Endodermal cell (in vitro differentiated cells): ENCODE measurements at regions not wholly inside any gene's neighbourhood (a gene's known extent, or its start where the extent isn't known, plus 50 kb on each side); places are given as distances from the start of the nearest gene placed in this dataset.

Source experiments
- DNase-seq: peaks from one replicate; pipeline ENCODE4 v3.0.0-alpha.2; 2017
- H3K27ac ChIP-seq: 2 replicates; pipeline ENCODE4 v1.5.1; 2013; ENCODE audit warnings: mild to moderate bottlenecking, low read depth, low read length, moderate library complexity
- H3K27me3 ChIP-seq: 2 replicates; pipeline ENCODE4 v1.6.1; 2013; ENCODE audit warnings: mild to moderate bottlenecking, low read length, moderate library complexity; ENCODE audit not compliant: insufficient read depth, control insufficient read depth, poor library complexity, severe bottlenecking
- H3K36me3 ChIP-seq: 2 replicates; pipeline ENCODE4 v1.7.0; 2013; ENCODE audit warnings: mild to moderate bottlenecking, low read length, moderate library complexity; ENCODE audit not compliant: control insufficient read depth, insufficient read depth
- H3K4me1 ChIP-seq: one replicate; pipeline ENCODE4 v1.7.0; 2013; ENCODE audit warnings: low read length; ENCODE audit not compliant: control insufficient read depth, insufficient read depth
- H3K4me3 ChIP-seq: 2 replicates; pipeline ENCODE4 v1.5.1; 2013; ENCODE audit warnings: mild to moderate bottlenecking, low read length, moderate library complexity
- H3K9ac ChIP-seq: 2 replicates; pipeline ENCODE4 v1.6.1; 2013; ENCODE audit warnings: mild to moderate bottlenecking, low read length, moderate library complexity; ENCODE audit not compliant: poor library complexity, severe bottlenecking; ENCODE audit errors: extremely low read depth
- H3K9me3 ChIP-seq: 2 replicates; pipeline ENCODE4 v1.6.1; 2013; ENCODE audit warnings: mild to moderate bottlenecking, low read length, moderate library complexity; ENCODE audit not compliant: control insufficient read depth
- H3K27ac Mint-ChIP-seq: 2 replicates; pipeline ENCODE4 v1.8.0; 2020; ENCODE audit warnings: mixed read lengths
- H3K27me3 Mint-ChIP-seq: 2 replicates; pipeline ENCODE4 v1.8.0; 2021; ENCODE audit warnings: mild to moderate bottlenecking, mixed read lengths; ENCODE audit not compliant: insufficient read depth
- H3K36me3 Mint-ChIP-seq: 2 replicates; pipeline ENCODE4 v1.8.0; 2020; ENCODE audit warnings: low read depth, mixed read lengths
- H3K4me1 Mint-ChIP-seq: 2 replicates; pipeline ENCODE4 v1.8.0; 2020; ENCODE audit warnings: mixed read lengths
- H3K4me3 Mint-ChIP-seq: 2 replicates; pipeline ENCODE4 v1.8.0; 2020; ENCODE audit warnings: mild to moderate bottlenecking, moderate library complexity, mixed read lengths
- H3K9me3 Mint-ChIP-seq: 2 replicates; pipeline ENCODE4 v1.8.0; 2020; ENCODE audit warnings: mild to moderate bottlenecking, mixed read lengths
- WGBS, 2 experiments: methylation state at CpG; one replicate each; pipeline versions ENCODE4 v1.1.5 to v1.1.7; 2013; ENCODE audit warnings: missing lambda C conversion rate in 2 of 2, mixed read lengths in 1 of 2; ENCODE audit not compliant: insufficient coverage in 1 of 2, insufficient read length in 1 of 2; 5-methylcytosine and 5-hydroxymethylcytosine counted together
- TF ChIP-seq, protein P1 (sequence below): fragments of 200-600 bp; sonication (generic); conservative IDR thresholded peaks from 2 replicates; pipeline ENCODE4 v1.5.0; 2021; ENCODE audit warnings: antibody characterized with exemption, mild to moderate bottlenecking

DNA sequence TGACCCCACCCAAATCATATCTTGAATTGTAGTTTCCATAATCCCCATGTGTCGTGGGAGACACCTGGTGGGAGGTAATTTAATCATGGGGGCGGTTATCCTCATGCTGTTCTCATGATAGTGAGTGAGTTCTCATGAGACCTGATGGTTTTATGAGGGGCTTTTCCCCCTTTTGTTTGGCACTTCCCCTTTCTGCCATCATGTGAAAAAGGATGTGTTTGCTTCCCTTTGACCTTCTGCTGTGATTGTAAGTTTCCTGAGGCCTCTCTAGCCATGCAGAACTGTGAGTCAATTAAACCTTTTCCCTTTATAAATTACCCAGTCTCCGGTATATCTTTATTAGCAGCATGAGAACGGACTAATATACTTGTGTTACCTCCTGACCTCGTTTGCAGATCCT lies 156.6 kb upstream of the MTNR1B start:
- H3K27ac Mint-ChIP-seq, result no peak overlapping the region
- no peaks in the 10 kb centered on the region for H3K9me3 Mint-ChIP-seq

DNA sequence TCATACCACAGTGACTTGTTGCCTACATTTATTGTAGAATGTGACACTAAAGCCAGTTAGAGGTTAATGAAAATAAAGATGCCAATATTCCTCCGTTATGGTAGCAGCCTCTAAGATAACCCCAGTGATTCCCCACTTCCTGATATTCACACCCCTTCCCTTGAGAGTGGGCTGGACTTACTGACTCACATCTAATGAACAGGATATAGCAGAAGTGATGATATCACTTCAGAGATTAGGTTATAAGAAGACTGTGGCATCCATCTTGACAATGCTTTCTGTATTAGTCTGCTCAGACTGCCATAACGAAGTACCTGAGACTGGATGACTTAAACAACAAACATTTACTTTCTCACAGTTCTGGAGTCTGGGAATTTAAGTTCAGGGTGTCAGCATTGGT lies 149.6 kb upstream of the MTNR1B start:
- Mint-ChIP-seq H3K9me3 (no peaks in the 10 kb centered on the region), H3K27ac (no peak overlapping the region), H3K27me3 (no peaks in the 10 kb centered on the region), H3K4me3 (no peak overlapping the region), H3K4me1 (peaks cover 6% of the 10 kb centered on the region), H3K36me3 (no peaks in the 10 kb centered on the region)
- TF ChIP-seq, protein P1, sequence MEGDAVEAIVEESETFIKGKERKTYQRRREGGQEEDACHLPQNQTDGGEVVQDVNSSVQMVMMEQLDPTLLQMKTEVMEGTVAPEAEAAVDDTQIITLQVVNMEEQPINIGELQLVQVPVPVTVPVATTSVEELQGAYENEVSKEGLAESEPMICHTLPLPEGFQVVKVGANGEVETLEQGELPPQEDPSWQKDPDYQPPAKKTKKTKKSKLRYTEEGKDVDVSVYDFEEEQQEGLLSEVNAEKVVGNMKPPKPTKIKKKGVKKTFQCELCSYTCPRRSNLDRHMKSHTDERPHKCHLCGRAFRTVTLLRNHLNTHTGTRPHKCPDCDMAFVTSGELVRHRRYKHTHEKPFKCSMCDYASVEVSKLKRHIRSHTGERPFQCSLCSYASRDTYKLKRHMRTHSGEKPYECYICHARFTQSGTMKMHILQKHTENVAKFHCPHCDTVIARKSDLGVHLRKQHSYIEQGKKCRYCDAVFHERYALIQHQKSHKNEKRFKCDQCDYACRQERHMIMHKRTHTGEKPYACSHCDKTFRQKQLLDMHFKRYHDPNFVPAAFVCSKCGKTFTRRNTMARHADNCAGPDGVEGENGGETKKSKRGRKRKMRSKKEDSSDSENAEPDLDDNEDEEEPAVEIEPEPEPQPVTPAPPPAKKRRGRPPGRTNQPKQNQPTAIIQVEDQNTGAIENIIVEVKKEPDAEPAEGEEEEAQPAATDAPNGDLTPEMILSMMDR, result no peak
- Histone ChIP-seq H3K27me3 (no peaks in the 10 kb centered on the region), H3K9me3 (no peaks in the 10 kb centered on the region), H3K4me1 (no peaks in the 10 kb centered on the region), H3K27ac (no peak overlapping the region), H3K9ac (no peak overlapping the region), H3K4me3 (no peak overlapping the region), H3K36me3 (no peaks in the 10 kb centered on the region)
- WGBS, 2 experiments, result 100% methylated on average over 1 to 2 of the region's 2 CpGs
- no peak for DNase-seq

More for the DNA sequence above, 156.6 kb upstream of the MTNR1B start:
- WGBS, 2 experiments, result 94 to 100% methylated on average over 1 to 4 of the region's 5 CpGs
- Mint-ChIP-seq H3K4me1 (peaks cover 3% of the 10 kb centered on the region), H3K27me3 (no peaks in the 10 kb centered on the region), H3K36me3 (no peaks in the 10 kb centered on the region), H3K4me3 (no peak overlapping the region)
- Histone ChIP-seq H3K36me3 (no peaks in the 10 kb centered on the region), H3K27me3 (no peaks in the 10 kb centered on the region), H3K9me3 (no peaks in the 10 kb centered on the region), H3K4me1 (no peaks in the 10 kb centered on the region), H3K9ac (no peak overlapping the region), H3K27ac (no peak overlapping the region), H3K4me3 (no peak overlapping the region)
- DNase-seq, result no peak
- TF ChIP-seq, protein P1, result no peak

DNA sequence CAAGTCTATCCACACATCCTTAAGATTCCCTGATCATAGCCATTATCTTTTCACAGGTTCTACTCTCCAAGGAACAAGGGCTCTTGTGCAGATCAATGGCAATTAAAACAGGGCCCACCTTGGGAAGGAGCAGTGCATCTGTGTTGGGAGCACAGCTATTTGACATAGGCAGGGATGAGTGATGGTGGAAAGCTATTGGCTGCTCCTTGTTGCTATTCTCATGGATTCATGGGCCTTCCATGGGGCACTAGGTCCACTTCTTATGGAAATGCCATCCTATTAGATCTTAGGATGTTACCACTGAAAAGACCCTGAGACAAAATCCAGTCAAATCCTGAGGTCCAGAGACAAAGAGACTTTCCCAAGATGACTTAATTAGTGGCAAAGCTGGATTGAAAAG lies 148.6 kb upstream of the MTNR1B start:
- Mint-ChIP-seq H3K9me3 (no peaks in the 10 kb centered on the region), H3K27me3 (no peaks in the 10 kb centered on the region), H3K36me3 (no peaks in the 10 kb centered on the region), H3K4me3 (no peak overlapping the region), H3K4me1 (peaks cover 6% of the 10 kb centered on the region), H3K27ac (no peak overlapping the region)
- TF ChIP-seq, protein P1, result no peak
- Histone ChIP-seq H3K4me3 (no peak overlapping the region), H3K9me3 (no peaks in the 10 kb centered on the region), H3K27me3 (no peaks in the 10 kb centered on the region), H3K9ac (no peak overlapping the region), H3K4me1 (no peaks in the 10 kb centered on the region), H3K27ac (no peak overlapping the region), H3K36me3 (no peaks in the 10 kb centered on the region)
- no peak for DNase-seq
